ENCODE measurements at regions not wholly inside any gene's neighbourhood (a gene's known extent, or its start where the extent isn't known, plus 50 kb on each side); places are given as distances from the start of the nearest gene placed in this dataset.

DNA sequence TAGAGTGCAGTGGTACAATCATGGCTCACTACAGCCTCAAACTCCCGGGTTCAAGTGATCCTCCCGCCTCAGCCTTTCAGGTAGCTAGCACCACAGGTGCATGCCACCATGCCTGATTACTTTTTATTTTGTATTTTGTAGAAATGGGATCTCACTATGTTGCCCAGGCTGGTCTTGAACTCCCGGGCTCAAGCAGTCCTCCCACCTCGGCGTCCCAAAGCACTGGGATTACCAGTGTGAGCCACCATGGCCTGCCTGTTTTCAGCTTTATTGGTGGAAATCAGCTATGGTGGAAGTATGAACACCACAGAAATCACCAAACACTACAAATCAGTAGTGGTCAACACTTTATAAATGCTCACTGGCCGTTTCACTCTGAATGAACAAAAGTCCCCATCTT lies 299.9 kb upstream of the LYZL1 start:
- H3F3A ChIP-seq (ENCODE audit: control insufficient read depth, insufficient read depth) = no peaks in the 10 kb centered on the region
- no peaks in the 10 kb centered on the region for H3K9me2 ChIP-seq (replicated peaks; ENCODE audit: control insufficient read depth, low read length)
- no peak overlapping the region for H3K27ac ChIP-seq (ENCODE audit: low read depth, low read length)
- no peaks in the 10 kb centered on the region for H3K79me2 ChIP-seq (ENCODE audit: control insufficient read depth, low read length)
- no peak overlapping the region for H3K4me2 ChIP-seq (ENCODE audit: low read length)
- H4K20me1 ChIP-seq (ENCODE audit: control insufficient read depth, insufficient read depth, low read depth, low read length) = no peaks in the 10 kb centered on the region
- H3K4me1 ChIP-seq (ENCODE audit: control insufficient read depth, low read length) = no peaks in the 10 kb centered on the region
- H3K36me3 ChIP-seq (ENCODE audit: control insufficient read depth, low read length) = no peaks in the 10 kb centered on the region
- H3K9me3 ChIP-seq (ENCODE audit: control insufficient read depth, insufficient read depth, low read length) = no peaks in the 10 kb centered on the region
- H3K4me3 ChIP-seq (ENCODE audit: low read length) = no peak overlapping the region
- TF ChIP-seq EZH2phosphoT487 (IDR thresholded peaks at IDR 0.05; ENCODE audit: borderline replicate concordance, low read length) = no peak
- TF ChIP-seq, protein P1, sequence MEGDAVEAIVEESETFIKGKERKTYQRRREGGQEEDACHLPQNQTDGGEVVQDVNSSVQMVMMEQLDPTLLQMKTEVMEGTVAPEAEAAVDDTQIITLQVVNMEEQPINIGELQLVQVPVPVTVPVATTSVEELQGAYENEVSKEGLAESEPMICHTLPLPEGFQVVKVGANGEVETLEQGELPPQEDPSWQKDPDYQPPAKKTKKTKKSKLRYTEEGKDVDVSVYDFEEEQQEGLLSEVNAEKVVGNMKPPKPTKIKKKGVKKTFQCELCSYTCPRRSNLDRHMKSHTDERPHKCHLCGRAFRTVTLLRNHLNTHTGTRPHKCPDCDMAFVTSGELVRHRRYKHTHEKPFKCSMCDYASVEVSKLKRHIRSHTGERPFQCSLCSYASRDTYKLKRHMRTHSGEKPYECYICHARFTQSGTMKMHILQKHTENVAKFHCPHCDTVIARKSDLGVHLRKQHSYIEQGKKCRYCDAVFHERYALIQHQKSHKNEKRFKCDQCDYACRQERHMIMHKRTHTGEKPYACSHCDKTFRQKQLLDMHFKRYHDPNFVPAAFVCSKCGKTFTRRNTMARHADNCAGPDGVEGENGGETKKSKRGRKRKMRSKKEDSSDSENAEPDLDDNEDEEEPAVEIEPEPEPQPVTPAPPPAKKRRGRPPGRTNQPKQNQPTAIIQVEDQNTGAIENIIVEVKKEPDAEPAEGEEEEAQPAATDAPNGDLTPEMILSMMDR (IDR thresholded peaks at IDR 0.05; ENCODE audit: low read depth, low read length, poor library complexity, severe bottlenecking) = no peak
- no peaks in the 10 kb centered on the region for H3K27me3 ChIP-seq (ENCODE audit: control insufficient read depth, low read length)

DNA sequence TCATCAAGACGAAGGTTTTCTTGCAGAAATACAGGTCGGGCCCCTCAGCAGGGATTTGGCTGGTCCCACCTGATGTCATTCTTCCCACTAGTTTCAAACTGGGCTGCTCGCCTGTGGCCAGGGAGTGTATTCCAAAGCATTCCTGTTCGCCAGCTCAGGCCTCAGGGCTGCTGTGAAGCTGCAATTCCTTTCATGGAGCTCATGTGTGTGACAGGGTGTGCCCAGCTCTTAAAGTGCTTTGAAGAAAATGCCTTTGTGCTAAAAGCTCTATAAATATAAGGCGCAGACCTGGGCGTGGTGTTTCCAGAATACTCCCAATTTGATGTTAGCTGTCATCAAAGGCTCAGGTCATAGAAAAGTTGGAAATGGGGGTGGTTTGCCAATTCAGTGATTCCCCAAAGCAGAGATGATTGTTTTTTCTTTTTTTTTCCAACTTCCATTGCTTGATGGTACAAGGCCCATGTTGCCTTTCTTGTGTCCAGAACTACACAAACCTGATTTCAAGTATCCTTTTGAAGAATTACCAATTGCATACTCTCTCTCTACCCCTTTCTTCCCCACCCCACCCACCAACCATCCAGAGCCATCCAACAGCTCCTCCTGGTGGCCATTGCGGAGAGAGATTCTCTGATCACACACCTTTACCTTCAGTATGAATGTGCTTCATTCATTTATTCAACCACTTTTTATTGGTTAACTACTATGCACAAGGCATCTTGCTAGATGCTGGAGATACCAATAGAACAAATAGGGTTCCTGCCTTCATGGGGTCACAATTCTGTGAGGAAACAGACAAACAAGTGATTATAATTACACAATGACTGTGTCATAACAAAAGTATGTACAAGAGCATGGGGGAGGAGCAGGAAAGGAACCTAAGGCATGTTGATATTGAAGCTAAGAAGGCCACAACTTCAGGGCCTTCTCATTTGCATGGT lies 297.3 kb upstream of the LYZL1 start:
- H3K4me1 ChIP-seq (ENCODE audit: control insufficient read depth, low read length) = no peaks in the 10 kb centered on the region
- no peaks in the 10 kb centered on the region for H4K20me1 ChIP-seq (ENCODE audit: control insufficient read depth, insufficient read depth, low read depth, low read length)
- H3K27me3 ChIP-seq (ENCODE audit: control insufficient read depth, low read length) = no peaks in the 10 kb centered on the region
- H3K4me2 ChIP-seq (ENCODE audit: low read length) = no peak overlapping the region
- H3K9me2 ChIP-seq (replicated peaks; ENCODE audit: control insufficient read depth, low read length) = no peaks in the 10 kb centered on the region
- no peaks in the 10 kb centered on the region for H3K36me3 ChIP-seq (ENCODE audit: control insufficient read depth, low read length)
- H3F3A ChIP-seq (ENCODE audit: control insufficient read depth, insufficient read depth) = no peaks in the 10 kb centered on the region
- H3K4me3 ChIP-seq (ENCODE audit: low read length) = no peak overlapping the region
- no peaks in the 10 kb centered on the region for H3K9me3 ChIP-seq (ENCODE audit: control insufficient read depth, insufficient read depth, low read length)
- TF ChIP-seq, protein P1 (IDR thresholded peaks at IDR 0.05; ENCODE audit: low read depth, low read length, poor library complexity, severe bottlenecking) = peak; percentile 78
- TF ChIP-seq EZH2phosphoT487 (IDR thresholded peaks at IDR 0.05; ENCODE audit: borderline replicate concordance, low read length) = no peak
- H3K27ac ChIP-seq (ENCODE audit: low read depth, low read length) = no peak overlapping the region
- H3K79me2 ChIP-seq (ENCODE audit: control insufficient read depth, low read length) = no peaks in the 10 kb centered on the region

DNA sequence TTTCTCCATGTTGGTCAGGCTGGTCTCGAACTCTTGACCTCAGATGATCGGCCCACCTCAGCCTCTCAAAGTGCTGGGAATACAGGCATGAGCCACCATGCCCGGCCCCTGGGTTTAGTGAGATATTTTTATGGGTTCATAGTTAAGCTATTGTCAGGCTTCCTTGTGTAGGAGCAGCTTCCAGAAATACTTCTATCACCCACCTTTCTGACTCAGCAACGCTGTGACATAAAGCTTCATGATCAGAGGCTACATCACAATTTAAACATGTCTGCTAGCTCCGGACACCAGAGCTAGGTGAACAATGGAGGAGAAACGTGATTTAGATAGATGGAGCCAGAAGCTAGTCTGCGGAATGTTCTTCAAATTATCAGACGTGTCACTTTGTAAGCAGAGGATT lies 295.8 kb upstream of the LYZL1 start:
- no peaks in the 10 kb centered on the region for H3K36me3 ChIP-seq (ENCODE audit: control insufficient read depth, low read length)
- H3K4me3 ChIP-seq (ENCODE audit: low read length) = no peak overlapping the region
- H3K9me2 ChIP-seq (replicated peaks; ENCODE audit: control insufficient read depth, low read length) = no peaks in the 10 kb centered on the region
- H3F3A ChIP-seq (ENCODE audit: control insufficient read depth, insufficient read depth) = no peaks in the 10 kb centered on the region
- no peaks in the 10 kb centered on the region for H4K20me1 ChIP-seq (ENCODE audit: control insufficient read depth, insufficient read depth, low read depth, low read length)
- no peaks in the 10 kb centered on the region for H3K27me3 ChIP-seq (ENCODE audit: control insufficient read depth, low read length)
- H3K79me2 ChIP-seq (ENCODE audit: control insufficient read depth, low read length) = no peaks in the 10 kb centered on the region
- no peak overlapping the region for H3K27ac ChIP-seq (ENCODE audit: low read depth, low read length)
- no peaks in the 10 kb centered on the region for H3K9me3 ChIP-seq (ENCODE audit: control insufficient read depth, insufficient read depth, low read length)
- H3K4me1 ChIP-seq (ENCODE audit: control insufficient read depth, low read length) = no peaks in the 10 kb centered on the region
- H3K4me2 ChIP-seq (ENCODE audit: low read length) = no peak overlapping the region
- TF ChIP-seq, protein P1 (IDR thresholded peaks at IDR 0.05; ENCODE audit: low read depth, low read length, poor library complexity, severe bottlenecking) = no peak
- no peak for TF ChIP-seq EZH2phosphoT487 (IDR thresholded peaks at IDR 0.05; ENCODE audit: borderline replicate concordance, low read length)

Measured in DOHH2 (cell line).